HG03175 (cell line): ENCODE measurements at regions not wholly inside any gene's neighbourhood (a gene's known extent, or its start where the extent isn't known, plus 50 kb on each side); places are given as distances from the start of the nearest gene placed in this dataset.
"Not testable (repeated sequence)": the region's sequence is repeated elsewhere in the genome, so short reads cannot be mapped to it uniquely, and the experiment has no call there.

ENCODE experiments used
- ATAC-seq: cut with Tn5 transposase; IDR thresholded peaks from one replicate; pipeline ENCODE4 v1.9.1; 2021; ENCODE audit warnings: mild to moderate bottlenecking, moderate library complexity; ENCODE audit not compliant: unreplicated experiment

DNA sequence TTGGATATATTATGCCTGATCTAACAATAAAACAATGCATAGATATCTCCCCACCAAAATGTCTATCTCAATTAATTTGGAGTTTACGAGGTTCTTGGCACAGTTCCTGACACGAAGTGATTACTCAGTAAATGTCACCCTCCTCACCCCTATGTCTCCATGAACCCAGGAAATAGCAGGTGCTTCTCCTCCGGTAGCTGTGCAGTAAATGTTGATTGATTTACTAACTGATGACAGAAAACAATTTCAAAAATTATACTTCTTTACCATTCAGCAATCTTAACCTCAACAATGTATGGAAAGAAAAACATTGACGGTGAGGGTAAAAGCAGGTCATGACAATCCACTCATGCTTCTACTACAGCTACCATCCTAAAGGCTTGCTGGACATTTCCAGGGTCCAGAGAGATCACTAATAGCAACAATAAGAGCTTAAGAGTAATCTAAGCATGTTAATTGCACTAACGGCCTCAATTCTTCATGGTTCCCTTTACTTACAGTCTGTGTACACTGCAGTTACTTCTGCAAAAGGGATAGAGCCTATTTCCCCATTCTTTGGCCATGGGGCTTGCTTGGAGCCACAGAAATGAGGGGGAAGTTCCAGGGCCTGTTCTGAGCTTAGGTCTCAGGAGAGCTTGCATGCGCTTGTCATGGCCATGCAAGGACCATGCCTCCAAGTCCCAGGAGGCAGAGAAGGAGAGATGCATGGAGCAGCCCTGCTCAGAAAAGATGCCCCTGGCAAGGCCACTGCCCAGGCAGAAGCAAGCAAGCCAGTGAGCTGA is 222.6 kb downstream of the ATP6V0E2 start:
- not testable (repeated sequence) for ATAC-seq

GRCh38 chr7:150098592-150098991 is 224.6 kb upstream of the LRRC61 start:
- not testable (repeated sequence) for ATAC-seq

GRCh38 chr7:150101282-150101681 is 221.9 kb upstream of the LRRC61 start:
- not testable (repeated sequence) for ATAC-seq

DNA sequence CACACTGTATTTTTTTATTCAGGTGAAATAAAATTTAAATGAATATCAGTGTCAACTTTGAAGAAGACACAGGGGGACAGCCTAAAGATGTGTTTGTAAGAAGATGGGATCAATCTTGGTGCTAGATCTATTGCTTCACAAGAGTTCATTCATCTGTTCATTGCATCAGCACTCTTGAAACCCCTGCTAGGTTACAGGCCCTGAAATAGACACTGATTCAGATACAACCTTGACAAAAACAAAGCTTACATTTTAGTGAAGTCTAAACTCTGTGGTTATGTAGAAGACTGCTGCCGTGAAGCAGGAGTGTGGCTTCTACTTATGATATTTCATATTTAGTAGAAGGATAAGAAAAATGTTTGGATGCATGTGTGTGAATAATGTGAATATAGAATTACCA is 215.9 kb upstream of the LRRC61 start:
- not testable (repeated sequence) for ATAC-seq

- ATAC-seq, result not testable (repeated sequence)
Measured at GRCh38 chr7:150110375-150110820, 212.8 kb upstream of the LRRC61 start.

DNA sequence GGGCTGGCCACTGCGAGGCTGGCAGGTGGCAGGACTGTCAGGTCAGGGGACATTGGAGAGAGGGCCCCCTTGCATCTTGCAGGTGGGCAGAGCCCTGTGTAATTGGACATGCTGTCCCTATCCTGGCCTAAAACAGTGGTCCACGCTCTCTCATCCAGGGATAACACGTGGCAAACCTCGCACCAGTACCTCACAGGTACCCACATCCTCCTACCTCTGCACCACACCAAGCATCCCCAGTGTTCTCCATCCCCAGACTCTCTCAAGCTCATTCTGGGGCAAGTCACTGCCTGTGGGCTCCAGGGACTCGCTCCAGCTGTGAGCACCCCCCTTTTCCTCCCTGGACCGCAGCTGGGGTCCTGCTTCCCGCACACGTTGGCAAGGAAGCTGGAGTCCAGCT is 212.3 kb upstream of the LRRC61 start:
- not testable (repeated sequence) for ATAC-seq

GRCh38 chr7:150111373-150112139 is 211.6 kb upstream of the LRRC61 start:
- ATAC-seq, result not testable (repeated sequence)

DNA sequence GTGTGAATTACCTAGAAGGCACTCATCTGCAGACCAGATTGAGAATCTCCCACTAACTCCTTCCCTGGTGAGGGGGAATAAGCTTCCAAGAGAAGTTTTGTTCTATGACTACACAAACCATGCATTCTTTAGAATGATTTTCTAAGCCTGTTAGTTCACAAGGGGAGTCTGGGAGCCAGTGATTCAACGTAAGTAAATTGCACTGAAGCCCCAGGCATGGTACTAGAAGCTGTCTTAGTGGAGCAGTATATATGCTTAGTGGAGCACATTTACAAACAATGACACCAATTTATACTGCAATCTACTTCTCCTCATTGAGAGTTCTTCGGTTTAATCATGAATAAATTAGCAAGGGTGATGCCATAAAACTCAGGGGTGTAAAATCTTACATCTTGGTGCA is 209.9 kb upstream of the LRRC61 start:
- not testable (repeated sequence) for ATAC-seq

- ATAC-seq, result not testable (repeated sequence)
Measured at GRCh38 chr7:150114591-150114990, 208.6 kb upstream of the LRRC61 start.

DNA sequence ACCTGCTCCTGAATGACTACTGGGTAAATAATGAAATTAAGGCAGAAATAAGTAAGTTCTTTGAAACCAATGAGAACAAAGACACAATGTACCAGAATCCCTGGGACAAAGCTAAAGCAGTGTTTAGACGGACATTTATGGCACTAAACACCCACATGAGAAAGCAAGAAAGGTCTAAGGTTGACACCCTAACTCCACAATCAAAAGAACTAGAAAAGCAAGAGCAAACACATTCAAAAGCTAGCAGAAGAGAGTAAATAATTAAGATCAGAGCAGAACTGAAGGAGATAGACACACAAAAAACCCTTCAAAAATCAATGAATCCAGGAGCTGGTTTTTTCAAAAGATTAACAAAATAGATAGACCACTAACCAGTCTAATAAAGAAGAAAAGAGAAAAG is 203.2 kb upstream of the LRRC61 start:
- not testable (repeated sequence) for ATAC-seq

DNA sequence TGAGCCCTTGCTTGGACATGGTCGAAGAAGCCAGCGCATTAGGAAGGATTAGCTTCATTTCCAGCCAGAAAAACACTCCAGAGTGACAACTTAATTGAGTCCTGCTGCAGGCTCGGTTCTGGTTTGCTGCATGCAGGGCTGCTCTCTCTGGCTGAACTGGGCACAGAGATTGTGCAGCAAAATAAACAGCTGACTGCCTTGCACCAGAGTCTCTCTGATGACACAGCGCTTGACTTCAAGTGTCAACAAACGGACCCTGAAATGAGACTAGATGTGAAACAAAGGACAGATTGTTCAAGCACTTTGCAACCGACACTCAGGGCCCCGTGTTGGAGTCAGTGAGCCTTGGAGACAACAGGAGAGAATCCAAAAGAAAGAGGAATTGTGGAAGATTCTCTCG is 197.3 kb upstream of the LRRC61 start:
- ATAC-seq, result not testable (repeated sequence)

DNA sequence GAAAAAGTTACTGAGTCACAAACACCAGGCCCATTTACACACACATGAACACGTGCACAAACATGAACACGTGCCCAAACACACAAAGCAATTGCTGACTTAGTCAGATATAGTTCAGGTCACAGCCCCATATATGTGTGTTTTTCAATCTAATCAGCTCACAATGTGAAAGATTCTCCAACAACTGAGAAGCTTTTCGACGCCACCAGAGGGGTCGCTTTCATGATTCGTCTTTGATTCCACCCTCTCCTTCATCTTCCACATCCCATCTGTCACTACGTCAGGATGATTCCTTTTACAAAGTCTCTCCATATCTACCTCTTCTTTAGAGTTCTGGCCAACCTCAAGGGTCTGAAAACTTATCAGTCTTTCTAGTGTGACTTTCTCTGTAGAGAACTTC is 188.7 kb upstream of the LRRC61 start:
- ATAC-seq, result not testable (repeated sequence)

DNA sequence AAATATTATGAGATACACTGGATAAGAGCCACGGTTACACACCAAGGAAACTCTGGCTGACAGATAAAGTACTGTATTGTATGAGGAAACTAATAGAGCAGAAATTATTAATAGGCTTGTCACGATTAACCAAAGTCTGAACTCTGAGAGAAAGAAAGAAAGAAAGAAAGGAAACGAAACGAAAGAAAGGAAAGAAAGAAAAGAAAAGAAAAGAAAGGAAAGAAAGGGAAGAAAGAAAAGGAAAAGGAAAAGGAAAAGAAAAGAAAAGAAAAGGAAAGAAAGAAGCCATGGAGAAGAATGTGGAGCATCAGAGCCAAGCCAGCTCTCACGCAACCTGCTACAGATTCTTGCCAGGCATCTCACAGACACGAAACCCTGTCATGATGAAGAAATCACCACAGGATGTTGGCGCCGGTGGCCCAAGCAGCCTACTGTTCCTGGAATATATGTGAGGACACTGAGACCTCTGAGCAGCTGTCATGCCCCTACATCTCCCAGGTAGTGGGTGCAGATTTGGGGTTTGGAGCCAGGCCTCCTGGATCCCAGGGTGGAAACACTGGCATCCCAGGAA is 187.4 kb upstream of the LRRC61 start:
- ATAC-seq, result not testable (repeated sequence)

GRCh38 chr7:150139840-150140239 is 183.3 kb upstream of the LRRC61 start:
- not testable (repeated sequence) for ATAC-seq

GRCh38 chr7:150141525-150142345 is 181.4 kb upstream of the LRRC61 start:
- ATAC-seq, result not testable (repeated sequence)

DNA sequence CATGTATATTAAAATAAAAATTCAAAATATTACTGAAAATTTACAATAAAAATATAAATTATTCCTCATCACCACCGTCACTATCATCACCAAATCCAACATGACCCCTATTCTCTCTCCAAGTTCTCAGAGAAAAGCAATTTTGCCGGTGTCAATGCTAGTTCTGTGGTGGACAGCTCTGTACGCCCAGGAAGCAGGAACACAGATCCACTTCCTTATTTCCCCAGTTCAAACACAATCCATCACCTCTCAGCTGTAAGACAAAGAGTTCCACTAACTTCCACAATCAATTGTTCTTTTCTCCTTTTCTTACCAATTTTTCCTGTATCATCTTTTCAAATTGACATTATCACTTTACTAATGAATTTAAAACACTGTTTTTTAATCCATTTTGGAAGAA is 177.0 kb upstream of the LRRC61 start:
- not testable (repeated sequence) for ATAC-seq

- ATAC-seq, result not testable (repeated sequence)
Measured at GRCh38 chr7:150147524-150147923, 175.6 kb upstream of the LRRC61 start.

DNA sequence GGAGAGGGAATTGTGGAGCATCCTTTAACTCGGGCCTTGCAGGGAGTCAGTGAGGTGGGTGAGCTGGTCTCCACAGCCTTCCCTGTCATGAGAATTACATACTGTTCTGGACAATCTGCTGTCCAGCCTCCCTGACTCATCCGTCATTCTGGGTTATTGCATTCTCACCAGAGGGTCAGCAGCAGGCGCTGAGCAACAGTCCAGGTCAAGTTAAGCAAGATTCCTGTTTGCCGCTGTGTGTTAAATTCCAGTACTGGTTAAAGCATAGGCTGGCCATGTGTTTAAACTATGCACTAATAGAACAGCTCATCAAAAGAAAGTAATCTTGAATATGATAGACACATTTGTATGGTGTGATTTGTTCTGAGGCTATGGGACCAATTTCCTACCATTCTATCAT is 167.1 kb upstream of the LRRC61 start:
- ATAC-seq, result not testable (repeated sequence)

DNA sequence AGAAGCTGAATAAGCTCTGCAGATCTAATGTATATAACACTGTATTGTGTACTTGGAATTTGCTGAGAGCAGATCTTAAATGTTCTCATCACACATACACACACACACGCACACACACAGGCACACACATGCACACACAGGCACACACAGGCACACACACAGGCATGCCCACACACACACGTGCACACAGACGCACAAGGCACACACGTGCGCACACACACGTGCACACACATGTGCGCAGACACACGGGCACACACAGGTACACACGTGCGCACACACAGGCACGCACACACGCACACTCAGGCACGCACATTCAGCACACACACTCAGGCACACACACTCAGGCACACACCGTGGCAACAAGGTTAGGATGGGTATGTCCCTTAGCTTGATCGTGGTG is 164.5 kb upstream of the LRRC61 start:
- not testable (repeated sequence) for ATAC-seq

DNA sequence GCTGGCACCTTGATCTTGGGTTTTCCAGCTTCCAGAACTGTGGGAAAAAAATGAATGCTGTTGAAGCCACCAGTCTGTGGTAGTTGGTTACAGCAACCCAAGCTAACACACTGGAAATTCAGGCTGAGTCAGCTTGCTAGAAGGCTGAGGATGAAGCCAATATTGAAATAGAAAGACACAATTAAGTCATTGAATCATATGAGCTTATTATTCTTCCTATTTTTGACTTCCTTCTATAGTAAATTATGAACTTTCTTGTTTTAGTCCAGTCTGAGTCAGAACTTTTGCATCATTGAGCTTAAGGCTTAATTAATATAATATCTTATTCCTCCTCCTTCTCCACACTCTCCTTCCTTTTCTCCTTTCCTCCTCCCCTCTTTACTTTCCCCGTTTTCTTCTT is 153.6 kb upstream of the LRRC61 start:
- not testable (repeated sequence) for ATAC-seq
